ENCODE measurements at regions not wholly inside any gene's neighbourhood (a gene's known extent, or its start where the extent isn't known, plus 50 kb on each side); places are given as distances from the start of the nearest gene placed in this dataset.

DNA sequence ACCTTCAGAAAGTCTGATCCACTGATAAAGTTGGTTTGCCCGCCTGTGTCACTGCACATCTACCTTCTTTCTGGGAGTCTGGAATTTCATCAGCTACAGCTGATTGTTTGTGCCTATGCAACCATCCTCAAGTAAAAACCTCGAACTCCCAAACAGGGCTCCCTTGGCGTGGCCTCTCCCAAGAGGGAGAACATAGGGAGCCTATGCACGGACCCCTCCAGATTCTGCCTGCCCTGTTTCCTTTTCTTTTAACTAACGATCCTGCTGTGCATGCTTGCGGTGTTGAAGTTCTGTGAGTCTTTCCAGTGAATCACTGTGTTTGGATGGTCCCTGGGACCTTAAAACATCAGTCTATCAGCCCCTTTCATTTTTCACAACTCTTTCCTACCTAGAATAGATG, 226.9 kb upstream of the SEMA3D start:
- TF ChIP-seq YY1 (IDR thresholded peaks at IDR 0.05; ENCODE audit: insufficient read depth, insufficient read length), result no peak
- TF ChIP-seq ZNF274 (IDR thresholded peaks at IDR 0.05; ENCODE audit: low read depth, low read length), result no peak
